ENCODE measurements at regions not wholly inside any gene's neighbourhood (a gene's known extent, or its start where the extent isn't known, plus 50 kb on each side); places are given as distances from the start of the nearest gene placed in this dataset.

DNA sequence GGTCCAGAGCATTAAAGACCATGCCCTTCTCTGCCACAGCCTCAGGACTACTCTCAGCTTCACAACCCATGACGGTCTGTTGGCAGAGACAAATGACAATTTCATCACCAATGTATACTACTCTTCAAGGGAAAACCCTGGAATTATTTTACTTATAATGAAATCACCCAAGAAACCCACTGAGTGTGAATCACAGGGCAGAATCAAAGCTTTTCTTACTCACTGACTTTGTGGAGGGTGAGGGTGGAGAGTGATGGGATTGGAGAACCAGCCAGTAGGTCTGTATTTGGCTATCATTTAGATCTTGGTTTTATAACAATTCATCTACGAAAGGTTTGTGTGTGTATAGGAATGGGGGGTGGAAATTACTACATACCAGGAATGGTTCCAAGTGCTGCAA lies 442.6 kb downstream of the SHISA9 start:
- in situ Hi-C loops (cut with MboI) = no loop called here

More for the DNA sequence above, 442.6 kb downstream of the SHISA9 start:
- H3K27me3 ChIP-seq (replicated peaks in 1 of 2; ENCODE audit: control insufficient read depth in 2 of 2, insufficient read depth in 2 of 2, low read length in 1 of 2) = no peaks in the 10 kb centered on the region
- H2AFZ ChIP-seq (ENCODE audit: control insufficient read depth, low read depth, low read length) = no peak overlapping the region
- CTCF ChIA-PET = no interaction called here
- FAIRE-seq (no peak), ATAC-seq (no peak), DNase-seq (ENCODE audit: low read depth, low spot score) (no peak)
- H3K9ac ChIP-seq (ENCODE audit: control insufficient read depth, insufficient read depth, low read length) = no peak overlapping the region
- H3K4me2 ChIP-seq (ENCODE audit: control insufficient read depth, insufficient read depth) = no peak overlapping the region
- SMC1A ChIA-PET (ENCODE audit: uncharacterized antibody, unreplicated experiment) = interaction anchor here (0.9 to 1.3 kb wide), 4 partner anchors 10 to 38 kb away, joined by 3 read pairs; no protein-coding TSS in a partner anchor
- H3K9me3 ChIP-seq (replicated peaks; ENCODE audit: control insufficient read depth, insufficient read depth, low read length) = no peaks in the 10 kb centered on the region; the same call in 2 of the 3 replicates
- 19% methylated on average over 2 of the region's 2 CpGs for WGBS (ENCODE audit: insufficient coverage, insufficient replicate concordance, low lambda C conversion rate, missing lambda C conversion rate)
- no peak overlapping the region for H3K27ac ChIP-seq (ENCODE audit: control insufficient read depth, insufficient read depth)
- no peak for TF ChIP-seq PAX5 (IDR thresholded peaks at IDR 0.05; ENCODE audit: borderline replicate concordance, low read depth, low read length)
- TF ChIP-seq, protein P1, sequence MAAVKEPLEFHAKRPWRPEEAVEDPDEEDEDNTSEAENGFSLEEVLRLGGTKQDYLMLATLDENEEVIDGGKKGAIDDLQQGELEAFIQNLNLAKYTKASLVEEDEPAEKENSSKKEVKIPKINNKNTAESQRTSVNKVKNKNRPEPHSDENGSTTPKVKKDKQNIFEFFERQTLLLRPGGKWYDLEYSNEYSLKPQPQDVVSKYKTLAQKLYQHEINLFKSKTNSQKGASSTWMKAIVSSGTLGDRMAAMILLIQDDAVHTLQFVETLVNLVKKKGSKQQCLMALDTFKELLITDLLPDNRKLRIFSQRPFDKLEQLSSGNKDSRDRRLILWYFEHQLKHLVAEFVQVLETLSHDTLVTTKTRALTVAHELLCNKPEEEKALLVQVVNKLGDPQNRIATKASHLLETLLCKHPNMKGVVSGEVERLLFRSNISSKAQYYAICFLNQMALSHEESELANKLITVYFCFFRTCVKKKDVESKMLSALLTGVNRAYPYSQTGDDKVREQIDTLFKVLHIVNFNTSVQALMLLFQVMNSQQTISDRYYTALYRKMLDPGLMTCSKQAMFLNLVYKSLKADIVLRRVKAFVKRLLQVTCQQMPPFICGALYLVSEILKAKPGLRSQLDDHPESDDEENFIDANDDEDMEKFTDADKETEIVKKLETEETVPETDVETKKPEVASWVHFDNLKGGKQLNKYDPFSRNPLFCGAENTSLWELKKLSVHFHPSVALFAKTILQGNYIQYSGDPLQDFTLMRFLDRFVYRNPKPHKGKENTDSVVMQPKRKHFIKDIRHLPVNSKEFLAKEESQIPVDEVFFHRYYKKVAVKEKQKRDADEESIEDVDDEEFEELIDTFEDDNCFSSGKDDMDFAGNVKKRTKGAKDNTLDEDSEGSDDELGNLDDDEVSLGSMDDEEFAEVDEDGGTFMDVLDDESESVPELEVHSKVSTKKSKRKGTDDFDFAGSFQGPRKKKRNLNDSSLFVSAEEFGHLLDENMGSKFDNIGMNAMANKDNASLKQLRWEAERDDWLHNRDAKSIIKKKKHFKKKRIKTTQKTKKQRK (IDR thresholded peaks at IDR 0.05; ENCODE audit: low read depth, low read length) = no peak
- TF ChIP-seq BACH1 (IDR thresholded peaks at IDR 0.05; ENCODE audit: borderline replicate concordance) = no peak
- TF ChIP-seq ZBED1 (IDR thresholded peaks at IDR 0.05; ENCODE audit: borderline replicate concordance) = no peak
- no peak for TF ChIP-seq MEF2B (IDR thresholded peaks at IDR 0.05; ENCODE audit: partially characterized antibody, poor library complexity, severe bottlenecking)
- TF ChIP-seq, protein P2, sequence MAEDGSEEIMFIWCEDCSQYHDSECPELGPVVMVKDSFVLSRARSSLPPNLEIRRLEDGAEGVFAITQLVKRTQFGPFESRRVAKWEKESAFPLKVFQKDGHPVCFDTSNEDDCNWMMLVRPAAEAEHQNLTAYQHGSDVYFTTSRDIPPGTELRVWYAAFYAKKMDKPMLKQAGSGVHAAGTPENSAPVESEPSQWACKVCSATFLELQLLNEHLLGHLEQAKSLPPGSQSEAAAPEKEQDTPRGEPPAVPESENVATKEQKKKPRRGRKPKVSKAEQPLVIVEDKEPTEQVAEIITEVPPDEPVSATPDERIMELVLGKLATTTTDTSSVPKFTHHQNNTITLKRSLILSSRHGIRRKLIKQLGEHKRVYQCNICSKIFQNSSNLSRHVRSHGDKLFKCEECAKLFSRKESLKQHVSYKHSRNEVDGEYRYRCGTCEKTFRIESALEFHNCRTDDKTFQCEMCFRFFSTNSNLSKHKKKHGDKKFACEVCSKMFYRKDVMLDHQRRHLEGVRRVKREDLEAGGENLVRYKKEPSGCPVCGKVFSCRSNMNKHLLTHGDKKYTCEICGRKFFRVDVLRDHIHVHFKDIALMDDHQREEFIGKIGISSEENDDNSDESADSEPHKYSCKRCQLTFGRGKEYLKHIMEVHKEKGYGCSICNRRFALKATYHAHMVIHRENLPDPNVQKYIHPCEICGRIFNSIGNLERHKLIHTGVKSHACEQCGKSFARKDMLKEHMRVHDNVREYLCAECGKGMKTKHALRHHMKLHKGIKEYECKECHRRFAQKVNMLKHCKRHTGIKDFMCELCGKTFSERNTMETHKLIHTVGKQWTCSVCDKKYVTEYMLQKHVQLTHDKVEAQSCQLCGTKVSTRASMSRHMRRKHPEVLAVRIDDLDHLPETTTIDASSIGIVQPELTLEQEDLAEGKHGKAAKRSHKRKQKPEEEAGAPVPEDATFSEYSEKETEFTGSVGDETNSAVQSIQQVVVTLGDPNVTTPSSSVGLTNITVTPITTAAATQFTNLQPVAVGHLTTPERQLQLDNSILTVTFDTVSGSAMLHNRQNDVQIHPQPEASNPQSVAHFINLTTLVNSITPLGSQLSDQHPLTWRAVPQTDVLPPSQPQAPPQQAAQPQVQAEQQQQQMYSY (CRISPR knock-in tag; IDR thresholded peaks at IDR 0.05) = no peak
- TF ChIP-seq STAT1 (conservative IDR thresholded peaks at IDR 0.05) = no peak
- TF ChIP-seq SMARCA5 (IDR thresholded peaks at IDR 0.05) = no peak
- TF ChIP-seq CHD2 (IDR thresholded peaks at IDR 0.05; ENCODE audit: borderline replicate concordance, low read depth, low read length) = no peak
- no peak for TF ChIP-seq ZNF384 (IDR thresholded peaks at IDR 0.05; ENCODE audit: borderline replicate concordance, low read depth, low read length)
- BruUV-seq (replicated peaks) = no TSS peak
- POLR2A ChIA-PET = interaction anchor here (1.2 to 1.4 kb wide), 2 partner anchors 35 to 66 kb away, joined by 3 to 4 read pairs; no protein-coding TSS in a partner anchor
- intact Hi-C loops (cut with micrococcal nuclease; ENCODE audit: unreplicated experiment) = no loop called here
- H4K20me1 ChIP-seq (ENCODE audit: control insufficient read depth, insufficient read depth) = no peaks in the 10 kb centered on the region
- RAD21 ChIA-PET (ENCODE audit: unreplicated experiment) = no interaction called here
- H3K36me3 ChIP-seq (ENCODE audit: control insufficient read depth in 2 of 2, insufficient read depth in 2 of 2, low read length in 1 of 2) = no peaks in the 10 kb centered on the region
- no peak overlapping the region for H3K4me3 ChIP-seq
- H3K79me2 ChIP-seq (ENCODE audit: control insufficient read depth, insufficient read depth, low read length) = no peaks in the 10 kb centered on the region
- no peaks in the 10 kb centered on the region for H3K4me1 ChIP-seq (ENCODE audit: control insufficient read depth, insufficient read depth, low read length)
